Activated CD8-positive, alpha-beta memory T cell treated with anti-CD3 and anti-CD28 coated beads, Interleukin-2, amount 50 U/mL, for 4 hours (primary cell): ENCODE measurements at regions not wholly inside any gene's neighbourhood (a gene's known extent, or its start where the extent isn't known, plus 50 kb on each side); places are given as distances from the start of the nearest gene placed in this dataset.

ENCODE experiments used
- DNase-seq: peaks from one replicate; pipeline ENCODE4 v3.0.0-alpha.2; 2020

DNA sequence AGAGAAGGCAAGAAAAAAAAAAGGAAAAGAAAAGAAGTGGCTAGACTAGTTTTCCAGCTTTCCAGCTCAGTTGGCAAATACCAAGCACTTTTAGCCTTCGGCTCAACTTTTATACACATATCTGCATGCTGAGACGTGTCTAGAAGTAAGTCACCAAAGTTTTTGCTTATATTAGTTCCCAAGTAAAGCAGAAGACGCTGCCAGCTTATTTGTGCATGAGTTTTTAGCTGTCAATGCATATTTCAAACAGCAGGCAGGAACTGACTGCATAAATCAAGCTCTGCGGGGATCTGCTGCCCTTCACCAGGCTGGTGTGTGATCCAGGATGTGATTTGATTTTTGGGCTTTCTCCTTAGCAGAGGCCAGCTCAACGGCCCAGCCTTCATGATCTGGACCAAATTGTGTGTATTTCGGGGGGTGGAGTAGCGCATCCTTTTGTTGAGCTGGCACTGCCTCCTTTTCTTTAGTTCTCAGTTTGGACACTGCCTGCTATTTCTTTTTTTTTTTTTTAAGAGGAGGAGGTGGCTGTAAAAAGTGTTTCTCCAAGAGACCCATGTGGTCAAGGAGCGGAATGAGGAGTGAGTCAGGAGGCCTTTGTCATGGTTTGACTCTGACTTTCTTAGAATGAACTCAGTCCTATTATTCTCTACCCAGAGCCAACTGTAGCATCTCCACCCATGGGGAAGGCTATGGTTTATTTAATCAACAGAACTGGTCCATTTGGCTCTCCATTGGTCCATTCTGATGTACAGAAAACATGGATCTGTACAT is 162.6 kb upstream of the XYLT1 start:
- DNase-seq: no peak

DNA sequence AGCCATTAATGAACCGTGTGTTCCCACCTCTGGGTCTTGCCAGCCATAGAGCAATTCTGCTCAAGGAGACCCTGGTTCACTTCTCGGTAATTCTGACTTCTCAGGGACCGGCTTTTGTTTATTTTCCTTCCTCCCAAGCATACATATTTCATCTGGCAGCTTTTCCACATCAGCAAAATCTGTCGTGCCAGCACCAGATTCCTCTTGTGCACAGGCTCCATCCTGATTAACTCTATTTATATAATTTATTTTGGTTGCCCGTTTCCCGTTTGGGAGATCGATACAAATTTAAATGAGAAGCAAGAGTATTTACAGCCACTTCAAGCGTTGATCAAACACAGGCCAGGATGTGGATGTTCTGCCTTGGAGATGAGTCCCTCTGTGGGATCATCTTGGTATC is 161.9 kb upstream of the XYLT1 start:
- DNase-seq: no peak

DNA sequence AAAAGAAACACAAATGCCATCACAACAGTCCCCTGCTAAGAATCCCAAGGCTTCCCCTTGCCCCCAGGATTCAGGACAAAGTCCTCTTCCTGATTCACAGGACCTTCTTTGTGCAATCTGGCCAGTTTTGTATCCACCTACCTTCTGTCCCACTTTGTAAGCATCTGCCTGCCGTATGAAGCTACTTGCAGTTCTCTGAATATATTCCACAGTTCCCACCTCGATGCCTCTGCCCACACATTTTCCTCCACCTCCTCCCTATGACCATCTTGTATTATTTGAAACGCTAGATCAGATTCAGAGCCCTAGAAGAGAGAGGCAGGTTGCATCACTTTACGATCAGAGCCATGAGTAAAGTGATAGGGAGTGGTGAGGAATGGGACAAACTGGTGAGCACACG is 159.2 kb upstream of the XYLT1 start:
- DNase-seq: no peak

DNA sequence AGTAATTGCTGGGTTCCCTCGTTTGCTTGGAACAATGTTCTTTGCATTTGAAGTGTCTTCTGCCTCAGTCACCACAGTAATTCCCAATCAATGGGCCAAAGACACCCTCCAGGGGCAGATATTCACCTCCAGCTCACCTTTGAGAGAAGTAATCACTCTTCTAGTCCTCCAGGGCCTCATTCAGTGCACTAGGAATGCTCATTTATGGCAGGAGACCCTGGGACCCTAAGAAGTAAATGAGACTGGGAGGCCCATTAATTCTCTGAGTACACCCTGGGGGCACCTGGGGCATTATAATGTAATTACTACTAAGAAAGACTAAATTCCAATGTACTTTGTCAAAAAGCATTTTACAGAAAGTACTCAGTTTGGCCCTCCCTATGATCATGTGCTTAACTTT is 158.2 kb upstream of the XYLT1 start:
- no peak for DNase-seq

DNA sequence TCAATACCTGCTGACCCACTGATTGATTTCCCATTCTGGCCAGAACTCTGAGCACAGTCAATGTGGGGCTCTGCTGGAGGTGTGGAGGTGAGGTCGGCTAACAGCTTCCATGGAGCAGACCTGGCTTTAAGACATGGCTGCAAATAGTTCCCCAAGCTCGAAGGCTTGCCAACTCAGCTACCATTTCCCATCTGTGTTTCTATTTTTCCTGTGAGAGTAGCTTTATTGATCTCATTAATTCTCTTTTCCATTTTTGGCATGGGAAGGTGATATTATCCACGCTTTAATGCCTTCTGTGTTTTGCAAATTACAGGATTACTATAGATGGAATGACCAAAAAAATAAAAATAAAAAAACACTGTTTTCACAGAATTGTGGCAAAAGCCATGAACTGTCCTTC is 151.6 kb upstream of the XYLT1 start:
- DNase-seq: no peak

DNA sequence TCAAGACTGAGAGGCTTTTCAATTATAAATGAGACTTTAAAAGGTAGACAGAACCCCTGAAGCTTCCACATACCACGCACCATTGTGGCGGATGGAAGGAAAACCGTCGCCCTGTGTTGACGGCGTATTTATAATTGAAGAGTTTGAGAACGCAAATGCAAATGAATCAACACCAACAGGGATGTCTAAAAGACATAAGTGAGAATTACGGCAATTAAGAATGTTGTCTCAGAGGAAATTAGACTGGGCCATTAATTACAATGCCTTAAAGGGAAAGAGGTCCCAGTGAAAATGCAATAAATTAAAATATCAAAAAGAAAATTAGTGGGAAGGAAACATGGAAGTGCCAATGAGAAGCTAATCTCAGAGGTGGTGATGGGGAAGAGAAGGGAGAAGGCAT is 148.5 kb upstream of the XYLT1 start:
- DNase-seq: no peak

DNA sequence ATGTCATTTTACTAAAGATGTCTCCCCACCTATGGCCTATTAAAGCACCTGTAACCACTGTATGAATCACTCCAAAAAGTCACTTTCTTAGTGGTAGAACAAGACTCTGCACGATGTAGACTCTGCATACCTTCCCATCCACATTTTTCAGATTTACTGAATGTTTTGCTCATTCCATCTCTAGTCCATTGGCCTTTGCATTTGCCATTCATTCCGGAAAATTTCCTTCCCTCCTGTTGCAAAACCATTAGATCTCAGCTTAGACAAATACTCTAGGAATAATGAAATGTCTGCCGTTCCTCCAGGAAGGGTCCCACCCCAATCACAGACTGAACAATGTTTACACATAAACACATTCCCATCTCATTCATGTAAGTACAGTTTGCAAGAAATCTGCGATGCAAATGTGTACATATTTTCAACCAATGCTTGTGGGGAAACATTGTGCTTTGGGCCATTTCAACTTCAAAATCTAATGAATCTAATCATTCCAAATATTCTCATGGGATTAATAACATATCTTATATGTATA is 146.3 kb upstream of the XYLT1 start:
- no peak for DNase-seq

DNA sequence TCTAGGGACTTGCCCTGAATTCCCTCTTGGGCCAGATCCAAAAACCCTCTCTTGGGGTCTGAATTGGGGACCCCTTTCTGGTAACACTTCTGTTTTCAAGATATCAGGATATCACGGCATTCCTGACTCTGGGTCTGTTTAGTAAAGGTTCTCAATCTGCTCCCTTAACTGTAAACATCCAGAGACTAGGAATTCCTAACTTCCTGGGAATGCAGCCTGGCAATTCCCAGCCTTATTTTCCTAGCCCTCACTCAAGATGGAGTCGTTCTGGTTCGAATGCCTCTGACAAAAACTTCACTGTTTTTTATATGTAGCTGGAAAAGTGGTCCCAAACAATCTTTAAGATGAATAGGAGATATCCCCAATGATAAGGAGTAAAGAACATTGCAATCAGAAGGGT is 141.6 kb upstream of the XYLT1 start:
- DNase-seq: no peak

DNA sequence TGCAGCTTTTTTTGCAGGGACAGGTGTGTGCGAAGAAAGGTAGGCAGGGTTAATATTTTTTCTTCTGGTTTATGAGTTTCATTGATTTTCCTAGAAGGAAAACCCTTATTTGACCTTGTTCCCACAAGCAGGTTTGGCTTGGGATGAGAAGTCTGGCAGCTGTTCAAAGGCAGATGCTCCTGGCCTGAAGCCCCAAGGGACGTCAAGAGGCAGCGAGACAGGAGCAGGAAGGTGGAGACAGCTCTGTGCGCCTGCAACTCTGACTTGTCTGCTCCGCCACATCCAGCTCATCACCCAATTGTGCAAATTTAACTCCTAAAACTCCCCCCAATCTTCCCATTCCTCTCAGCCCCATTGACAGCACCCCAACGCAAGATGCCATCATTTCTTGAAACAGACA is 136.8 kb upstream of the XYLT1 start:
- no peak for DNase-seq

DNA sequence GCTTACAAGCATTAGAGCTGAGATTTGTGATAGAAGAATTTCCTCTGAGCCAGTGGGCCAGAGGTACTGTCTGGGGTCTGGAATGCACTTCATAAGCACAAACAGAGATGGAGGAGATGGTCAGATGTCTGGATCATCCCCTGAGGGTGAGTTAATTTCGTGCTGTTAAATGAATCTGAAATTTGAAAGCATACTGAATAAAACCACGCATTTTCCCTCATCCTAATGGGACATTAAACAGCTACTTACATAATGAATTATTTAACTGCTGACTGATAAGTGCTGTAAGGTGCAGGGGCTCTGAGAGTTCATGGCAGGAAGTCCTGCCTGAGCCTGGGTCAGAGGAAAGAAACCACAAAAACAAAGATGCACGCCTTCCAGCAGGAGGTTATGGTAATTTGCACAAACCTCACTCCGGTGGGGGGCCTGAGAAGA is 136.3 kb upstream of the XYLT1 start:
- DNase-seq: no peak

DNA sequence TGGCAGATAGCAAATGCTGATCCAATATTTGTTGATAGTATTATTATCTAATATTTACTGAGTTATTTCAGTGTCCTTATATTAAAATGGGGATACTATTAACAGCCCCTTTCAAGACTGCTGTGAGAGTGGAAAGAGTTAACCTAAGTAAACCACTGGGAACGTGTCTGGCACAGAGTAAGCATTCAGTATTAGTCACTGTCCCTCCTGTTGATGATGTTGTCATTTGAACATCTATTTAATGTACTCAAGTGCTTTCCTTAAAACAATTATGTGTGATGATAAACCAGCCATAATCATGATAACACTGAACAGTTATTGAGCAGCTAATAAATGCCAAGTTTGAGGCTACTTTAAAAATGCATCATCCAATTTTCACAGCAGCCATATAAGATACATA is 135.7 kb upstream of the XYLT1 start:
- DNase-seq: no peak

DNA sequence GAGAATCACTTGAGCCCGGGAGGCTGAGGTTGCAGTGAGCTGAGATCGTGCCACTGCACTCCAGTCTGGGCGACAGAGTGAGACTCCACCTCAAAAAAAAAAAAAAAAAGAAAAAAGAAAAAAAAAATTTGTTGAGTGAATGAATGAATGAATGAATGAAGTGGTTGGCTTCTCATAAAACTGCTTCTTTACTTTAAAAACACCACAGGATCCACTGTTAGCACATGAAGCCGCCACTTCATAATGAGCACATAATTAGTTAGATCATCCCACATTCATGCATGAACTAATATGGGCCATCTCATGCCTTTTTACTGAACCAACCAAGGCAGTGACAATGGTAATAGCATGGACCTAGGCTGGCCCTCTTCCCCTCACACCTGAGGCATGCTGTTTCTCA is 135.0 kb upstream of the XYLT1 start:
- no peak for DNase-seq

DNA sequence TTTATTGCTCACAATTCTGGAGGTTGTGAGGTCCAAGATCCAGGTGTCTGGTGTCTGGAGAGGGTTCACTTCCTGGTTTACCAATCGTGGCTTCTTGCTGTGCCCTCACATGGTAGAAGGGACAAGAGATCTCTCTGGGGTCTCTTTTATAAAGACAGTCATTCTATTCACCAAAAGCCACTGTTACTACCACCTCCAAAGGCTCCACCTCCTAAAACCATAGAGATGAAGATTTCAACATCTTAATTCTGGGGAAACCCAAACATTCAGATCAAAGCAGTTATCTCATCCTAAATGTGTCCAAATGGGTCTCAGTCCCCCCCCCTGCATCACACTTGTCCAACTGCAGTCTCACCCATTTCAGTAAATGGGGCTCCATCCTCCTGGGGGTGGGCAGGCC is 132.9 kb upstream of the XYLT1 start:
- no peak for DNase-seq

DNA sequence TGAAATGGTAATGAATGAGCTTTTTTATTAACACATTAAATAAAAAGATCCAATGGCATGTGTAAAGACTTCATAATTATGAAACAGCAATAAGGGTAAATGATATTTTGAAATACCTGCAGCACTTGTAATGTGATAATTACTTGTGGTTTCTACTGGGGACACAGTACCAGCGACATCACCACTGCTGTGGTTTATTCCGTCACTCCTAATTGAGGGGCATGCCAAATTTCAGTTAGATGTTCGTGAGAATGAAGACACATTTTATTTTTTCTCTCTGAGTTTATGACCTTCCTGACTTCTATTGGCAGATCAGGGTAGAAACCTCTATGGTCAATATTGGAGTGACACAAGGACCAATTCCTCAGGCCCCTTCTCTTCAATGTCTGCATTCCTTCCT is 131.9 kb upstream of the XYLT1 start:
- no peak for DNase-seq

DNA sequence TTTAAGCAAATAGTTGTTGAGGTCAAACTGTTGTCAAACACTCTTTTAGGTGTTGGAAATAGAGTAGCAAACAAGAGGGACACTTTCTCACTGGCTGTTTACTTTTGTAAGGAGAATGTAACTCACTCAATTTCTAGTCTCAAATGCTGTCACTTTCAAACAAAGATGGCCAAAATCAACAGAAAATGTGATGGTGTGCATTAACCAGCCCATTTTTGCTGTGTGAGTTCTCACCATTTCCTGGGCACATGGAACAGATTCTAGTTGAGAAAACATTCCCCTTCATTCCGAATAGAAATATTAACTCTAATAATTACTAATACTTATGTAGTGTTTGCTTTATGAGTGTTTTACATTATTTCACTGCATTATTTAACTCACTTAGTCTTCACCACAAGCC is 128.2 kb upstream of the XYLT1 start:
- DNase-seq: no peak

DNA sequence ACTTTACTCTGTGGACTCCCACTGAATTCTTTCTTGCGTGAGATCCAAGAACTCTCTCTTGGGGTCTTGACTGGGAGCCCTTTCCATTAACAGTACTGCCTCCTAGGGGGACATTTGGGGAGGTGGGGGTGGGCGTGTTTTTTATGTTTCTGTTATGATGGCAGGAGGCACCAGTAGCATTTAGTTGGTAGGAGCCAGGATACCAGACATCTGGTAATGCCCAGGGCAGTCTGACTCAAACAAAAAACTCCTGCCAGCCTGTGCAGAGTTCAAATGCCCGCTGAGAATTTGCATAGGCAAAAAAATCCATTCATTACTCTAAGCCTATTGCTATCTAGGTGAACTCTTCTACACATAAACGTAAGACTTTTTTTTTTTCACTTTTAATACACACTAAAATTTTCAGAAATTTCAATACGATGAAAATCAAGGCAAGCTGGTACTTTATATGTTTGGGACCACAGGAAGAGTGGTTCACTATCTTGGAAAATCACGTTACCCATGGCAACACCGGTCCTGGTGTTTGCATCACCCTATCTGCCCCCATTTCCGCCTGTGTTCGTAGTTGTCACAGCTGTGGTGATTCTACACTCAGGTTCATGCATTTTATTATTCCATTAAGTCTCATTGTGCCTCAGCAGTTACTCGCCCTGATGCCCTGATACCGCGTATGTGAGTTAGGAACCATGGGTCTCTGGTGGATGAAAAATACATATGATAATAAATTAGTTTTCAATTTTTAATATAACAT is 121.1 kb upstream of the XYLT1 start:
- DNase-seq: no peak

DNA sequence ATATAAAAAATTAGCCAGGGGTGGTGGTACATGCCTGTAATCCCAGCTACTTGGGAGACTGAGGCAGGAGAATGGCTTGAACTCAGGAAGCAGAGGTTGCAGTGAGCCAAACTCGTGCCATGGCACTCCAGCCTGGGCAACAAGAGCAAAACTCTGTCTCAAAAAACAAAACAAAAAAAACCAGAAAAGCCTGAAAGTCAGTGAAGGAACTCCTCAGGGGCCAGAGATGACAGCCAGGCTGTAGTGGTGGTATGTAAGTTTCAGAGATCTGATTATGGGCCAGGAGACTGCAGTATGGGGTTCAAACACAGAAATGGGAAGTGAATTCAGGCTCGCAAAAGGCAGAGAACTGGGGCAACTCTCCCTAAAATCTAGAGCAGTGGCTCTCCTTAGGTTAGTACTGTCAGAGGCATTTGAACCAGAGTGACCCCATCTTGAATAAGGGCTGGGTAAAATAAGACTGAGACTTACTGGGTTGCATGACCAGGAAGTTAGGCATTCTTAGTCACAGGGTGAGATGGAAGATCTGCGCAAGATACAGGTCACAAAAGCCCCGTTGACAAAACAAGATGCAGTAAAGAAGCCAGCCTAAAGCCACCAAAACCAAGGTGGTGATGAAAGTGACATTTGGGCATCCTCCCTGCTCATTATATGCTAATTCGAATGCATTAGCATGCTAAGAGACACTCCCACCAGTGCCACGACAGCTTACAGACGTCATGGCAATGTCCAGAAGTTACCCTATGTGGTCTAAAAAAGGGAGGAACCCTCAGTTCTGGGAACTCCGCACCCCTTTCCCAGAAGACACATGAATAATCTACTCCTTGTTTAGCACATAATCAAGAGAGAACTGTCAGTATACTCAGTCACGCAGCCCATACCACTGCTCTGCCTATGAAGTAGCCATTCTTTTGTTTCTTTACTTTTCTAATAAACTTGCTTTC is 120.2 kb upstream of the XYLT1 start:
- DNase-seq: peak; percentile 36

DNA sequence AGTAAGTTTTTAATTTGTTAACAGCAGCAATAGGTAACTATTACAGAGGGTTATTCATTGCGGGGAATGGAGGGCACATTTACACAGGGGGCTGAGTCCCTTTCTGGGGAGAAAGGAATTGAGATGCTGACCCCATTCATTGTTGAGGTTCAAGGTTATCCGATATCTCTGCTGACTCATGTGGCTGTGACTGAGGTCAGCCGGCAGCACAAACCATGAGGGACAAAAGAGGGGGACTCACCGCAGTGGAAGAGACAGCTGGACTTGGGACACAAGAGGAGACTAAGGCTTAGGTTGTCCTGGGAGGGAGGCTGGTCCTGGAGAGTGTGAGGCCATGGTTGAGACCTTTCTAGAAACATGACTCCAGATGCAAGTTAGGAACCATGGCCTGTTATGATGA is 119.1 kb upstream of the XYLT1 start:
- DNase-seq: no peak

DNA sequence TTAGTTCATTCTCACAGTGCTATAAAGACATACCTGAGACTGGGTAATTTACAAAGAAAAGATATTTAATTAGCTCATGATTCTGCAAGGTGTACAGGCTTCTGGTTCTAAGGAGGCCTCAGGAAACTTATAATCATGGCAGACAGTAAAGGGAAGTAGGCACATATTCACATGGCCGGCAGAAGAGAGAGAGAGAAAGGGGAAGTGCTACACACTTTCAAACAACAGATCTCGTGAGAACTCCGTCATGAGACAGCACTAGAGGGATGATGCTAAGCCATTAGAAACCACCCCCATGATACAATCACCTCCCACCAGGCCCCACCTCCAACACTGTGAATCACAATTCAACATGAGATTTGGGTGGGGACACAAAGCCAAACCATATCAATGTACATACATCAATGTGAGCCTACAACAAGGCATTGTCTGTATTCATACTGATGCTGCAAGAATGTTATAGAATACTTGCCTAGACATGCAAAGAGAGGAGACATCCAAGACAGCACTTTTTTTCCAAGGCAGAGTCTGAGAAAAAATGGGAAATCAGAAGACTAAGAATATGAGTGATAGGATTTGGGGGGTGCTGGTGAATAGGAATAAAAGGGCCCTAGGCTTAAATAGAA is 114.8 kb upstream of the XYLT1 start:
- no peak for DNase-seq

DNA sequence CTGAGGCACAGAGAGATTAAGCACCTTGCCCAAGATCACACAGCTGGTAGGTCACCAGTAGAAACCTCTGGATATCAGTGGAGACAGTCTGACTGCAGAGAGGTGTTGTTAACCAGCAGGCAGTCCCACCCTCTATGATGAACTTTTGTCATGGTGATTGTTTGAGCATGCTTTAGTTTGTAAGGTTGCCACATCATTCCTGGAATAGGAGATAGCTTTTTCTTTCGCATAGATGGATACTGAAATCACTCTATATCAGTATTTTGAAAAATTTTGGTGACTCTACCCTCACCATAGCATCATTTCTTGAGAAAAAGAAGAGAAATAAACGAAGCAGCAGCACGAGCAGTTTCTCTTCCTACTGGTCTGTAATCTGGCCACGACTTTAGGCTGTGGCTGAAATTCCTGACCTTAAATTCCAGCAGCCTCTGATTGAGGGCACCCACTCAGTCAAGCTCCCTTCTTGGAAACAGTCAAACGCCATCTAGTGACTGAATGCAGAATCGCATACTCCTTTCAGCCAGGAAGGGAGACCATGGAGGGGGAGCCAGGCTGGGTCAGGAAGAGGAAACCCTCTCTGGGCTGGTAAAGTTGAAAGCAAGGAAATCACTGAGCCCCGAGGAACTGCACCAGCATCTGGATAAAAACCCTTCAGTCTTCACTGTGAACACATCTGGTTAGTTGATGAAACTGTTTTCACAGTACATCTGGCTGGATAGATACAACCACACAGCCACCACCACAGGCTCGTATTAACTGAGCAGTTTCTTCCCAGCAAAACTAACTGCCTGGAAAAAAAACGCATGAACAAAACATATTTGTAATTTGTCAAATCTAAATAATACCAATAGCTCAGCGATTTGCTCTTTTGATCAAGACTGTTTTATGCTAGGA is 108.5 kb upstream of the XYLT1 start:
- DNase-seq: peak; percentile 51

DNA sequence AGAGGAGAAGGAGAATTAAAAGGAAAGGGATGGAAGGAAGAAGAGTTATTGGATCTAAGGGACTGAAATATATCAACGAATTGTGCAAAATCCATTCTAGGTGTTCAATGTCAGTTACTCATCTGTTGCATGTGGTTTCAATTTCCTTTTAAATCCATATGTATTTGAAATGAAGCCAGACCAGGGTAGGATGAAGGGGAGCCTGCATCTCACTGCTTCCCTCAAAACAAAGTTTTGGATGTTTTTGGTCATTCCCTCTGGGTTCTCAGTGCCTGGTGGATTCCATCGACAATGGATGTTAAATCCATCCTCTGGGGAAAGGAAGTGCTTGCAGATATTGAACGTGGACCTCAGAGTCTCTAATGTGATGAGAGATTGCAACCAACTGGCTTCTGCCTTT is 103.5 kb upstream of the XYLT1 start:
- no peak for DNase-seq

DNA sequence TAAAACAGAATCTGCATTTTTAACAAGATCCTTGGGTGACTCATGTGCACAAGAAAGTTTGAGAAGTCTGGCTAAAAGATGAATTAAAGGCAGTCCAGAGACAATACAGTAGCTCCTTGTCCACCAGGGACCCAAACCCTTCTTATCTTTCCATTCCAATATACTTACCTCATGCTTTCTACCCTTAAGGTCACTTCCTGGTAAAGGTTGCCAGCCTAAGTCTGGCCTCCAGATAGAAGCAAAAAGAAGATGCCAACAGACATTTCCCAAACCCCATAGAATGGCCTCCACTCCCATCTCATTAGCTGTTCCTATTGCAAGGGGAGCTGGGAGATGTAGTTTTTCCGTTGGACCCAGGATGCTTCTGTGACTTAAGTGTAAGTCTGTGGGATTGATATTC is 101.4 kb upstream of the XYLT1 start:
- DNase-seq: no peak
